Keratinocyte (primary cell): ENCODE measurements at regions not wholly inside any gene's neighbourhood (a gene's known extent, or its start where the extent isn't known, plus 50 kb on each side); places are given as distances from the start of the nearest gene placed in this dataset.

Source experiments
- DNase-seq: peaks from one replicate; pipeline ENCODE4 v3.0.0-alpha.2; 2011; ENCODE audit warnings: low read depth, missing footprints, low spot score
- FAIRE-seq: peaks from 2 replicates; lab custom pipeline; 2011; peaks lifted over from hg19 to GRCh38; lab: Jason Lieb, UNC
- H2AFZ ChIP-seq: 2 replicates; pipeline ENCODE4 v1.6.0; 2012; ENCODE audit warnings: low read length, control low read depth, inconsistent platforms; ENCODE audit not compliant: control insufficient read depth
- H3K27ac ChIP-seq: 2 replicates; pipeline ENCODE4 v1.5.1; 2011; ENCODE audit warnings: low read length; ENCODE audit not compliant: control insufficient read depth, insufficient read depth
- H3K27me3 ChIP-seq: 3 replicates; pipeline ENCODE4 v1.6.0; 2011; ENCODE audit warnings: low read length; ENCODE audit not compliant: control insufficient read depth, insufficient read depth; ENCODE audit errors: extremely low read depth
- H3K36me3 ChIP-seq, 2 experiments: 2 replicates in 1 of 2; 3 replicates in 1 of 2; pipeline ENCODE4 v1.5.1; 2011; ENCODE audit warnings: low read length in 2 of 2, mild to moderate bottlenecking in 1 of 2; ENCODE audit not compliant: control insufficient read depth in 2 of 2, insufficient read depth in 2 of 2; ENCODE audit errors: extremely low read depth in 1 of 2
- H3K4me1 ChIP-seq: 3 replicates; pipeline ENCODE4 v1.5.1; 2011; ENCODE audit warnings: low read length; ENCODE audit not compliant: control insufficient read depth, insufficient read depth; ENCODE audit errors: extremely low read depth
- H3K4me2 ChIP-seq: 3 replicates; pipeline ENCODE4 v1.6.0; 2011; ENCODE audit warnings: low read depth, low read length; ENCODE audit not compliant: control insufficient read depth, insufficient read depth; ENCODE audit errors: extremely low read depth
- H3K4me3 ChIP-seq, 3 experiments: fragments of 200-600 bp in 1 of 3; sonication (generic) in 1 of 3; 2 replicates in 2 of 3; 3 replicates in 1 of 3; pipeline ENCODE4 v1.5.1; 2011 to 2016; ENCODE audit warnings: low read length in 3 of 3, mild to moderate bottlenecking in 3 of 3, control low read depth in 2 of 3, inconsistent platforms in 1 of 3, low read depth in 1 of 3, mixed read lengths in 1 of 3, mixed run types in 1 of 3, moderate library complexity in 1 of 3; ENCODE audit not compliant: control insufficient read depth in 2 of 3, insufficient read depth in 2 of 3; ENCODE audit errors: extremely low read depth in 1 of 3
- H3K79me2 ChIP-seq: 2 replicates; pipeline ENCODE4 v1.6.0; 2012; ENCODE audit warnings: low read length; ENCODE audit not compliant: control insufficient read depth, insufficient read depth
- H3K9ac ChIP-seq: 3 replicates; pipeline ENCODE4 v1.6.0; 2011; ENCODE audit warnings: low read length; ENCODE audit not compliant: control insufficient read depth, insufficient read depth; ENCODE audit errors: extremely low read depth
- H3K9me1 ChIP-seq: 3 replicates; pipeline ENCODE4 v1.6.0; 2011; ENCODE audit warnings: low read length; ENCODE audit not compliant: control insufficient read depth, insufficient read depth; ENCODE audit errors: extremely low read depth
- H3K9me3 ChIP-seq: 2 replicates; pipeline ENCODE4 v1.5.1; 2012; ENCODE audit warnings: low read depth, low read length; ENCODE audit not compliant: control insufficient read depth
- H4K20me1 ChIP-seq: 3 replicates; pipeline ENCODE4 v1.6.0; 2011; ENCODE audit warnings: low read length; ENCODE audit not compliant: control insufficient read depth, insufficient read depth; ENCODE audit errors: extremely low read depth
- EZH2 ChIP-seq: IDR thresholded peaks from one replicate; pipeline ENCODE4 v1.6.1; 2012; ENCODE audit warnings: inconsistent platforms, mild to moderate bottlenecking, low read length, moderate library complexity
- dilution Hi-C: fragments of 300-500 bp; cut with MboI; formaldehyde crosslinking; loops from one replicate; pipeline ENCODE4 v1.7.0; 2020; ENCODE audit warnings: low sequenced_read_pairs; ENCODE audit not compliant: extremely low pct_ligation_motif_present
- TF ChIP-seq, protein P1 (sequence below), 3 experiments: IDR thresholded peaks in 1 of 3; conservative IDR thresholded peaks in 1 of 3; optimal IDR thresholded peaks in 1 of 3; 2 replicates in 2 of 3; 3 replicates in 1 of 3; pipeline versions ENCODE3 to v1.5.1; 2011; ENCODE audit warnings: low read length in 3 of 3, mild to moderate bottlenecking in 3 of 3, moderate library complexity in 2 of 3, control low read depth in 1 of 3, inconsistent platforms in 1 of 3; ENCODE audit not compliant: insufficient read depth in 2 of 3; ENCODE audit errors: extremely low read depth in 1 of 3

GRCh38 chr1:79507770-79508169 is 501.2 kb upstream of the ADGRL4 start:
- Histone ChIP-seq H2AFZ (no peak overlapping the region), H3K27ac (no peak overlapping the region), H3K27me3 (no peaks in the 10 kb centered on the region), H3K4me1 (no peaks in the 10 kb centered on the region), H3K4me2 (no peak overlapping the region), H4K20me1 (no peaks in the 10 kb centered on the region), H3K79me2 (no peaks in the 10 kb centered on the region), H3K9ac (no peak overlapping the region), H3K36me3 (no peaks in the 10 kb centered on the region), H3K9me1 (no peaks in the 10 kb centered on the region), H3K9me3 (no peaks in the 10 kb centered on the region), H3K4me3 (no peak overlapping the region)
- dilution Hi-C loops, result no loop called here
- no peak for DNase-seq
- TF ChIP-seq, protein P1, sequence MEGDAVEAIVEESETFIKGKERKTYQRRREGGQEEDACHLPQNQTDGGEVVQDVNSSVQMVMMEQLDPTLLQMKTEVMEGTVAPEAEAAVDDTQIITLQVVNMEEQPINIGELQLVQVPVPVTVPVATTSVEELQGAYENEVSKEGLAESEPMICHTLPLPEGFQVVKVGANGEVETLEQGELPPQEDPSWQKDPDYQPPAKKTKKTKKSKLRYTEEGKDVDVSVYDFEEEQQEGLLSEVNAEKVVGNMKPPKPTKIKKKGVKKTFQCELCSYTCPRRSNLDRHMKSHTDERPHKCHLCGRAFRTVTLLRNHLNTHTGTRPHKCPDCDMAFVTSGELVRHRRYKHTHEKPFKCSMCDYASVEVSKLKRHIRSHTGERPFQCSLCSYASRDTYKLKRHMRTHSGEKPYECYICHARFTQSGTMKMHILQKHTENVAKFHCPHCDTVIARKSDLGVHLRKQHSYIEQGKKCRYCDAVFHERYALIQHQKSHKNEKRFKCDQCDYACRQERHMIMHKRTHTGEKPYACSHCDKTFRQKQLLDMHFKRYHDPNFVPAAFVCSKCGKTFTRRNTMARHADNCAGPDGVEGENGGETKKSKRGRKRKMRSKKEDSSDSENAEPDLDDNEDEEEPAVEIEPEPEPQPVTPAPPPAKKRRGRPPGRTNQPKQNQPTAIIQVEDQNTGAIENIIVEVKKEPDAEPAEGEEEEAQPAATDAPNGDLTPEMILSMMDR (optimal IDR thresholded peaks at IDR 0.05 in 1 of 3, IDR thresholded peaks at IDR 0.05 in 1 of 3, conservative IDR thresholded peaks at IDR 0.05 in 1 of 3; ENCODE audit: extremely low read depth in 1 of 3, insufficient read depth in 2 of 3, low read length in 3 of 3), result no peak
- TF ChIP-seq EZH2, result no peak
- FAIRE-seq, result no peak

DNA sequence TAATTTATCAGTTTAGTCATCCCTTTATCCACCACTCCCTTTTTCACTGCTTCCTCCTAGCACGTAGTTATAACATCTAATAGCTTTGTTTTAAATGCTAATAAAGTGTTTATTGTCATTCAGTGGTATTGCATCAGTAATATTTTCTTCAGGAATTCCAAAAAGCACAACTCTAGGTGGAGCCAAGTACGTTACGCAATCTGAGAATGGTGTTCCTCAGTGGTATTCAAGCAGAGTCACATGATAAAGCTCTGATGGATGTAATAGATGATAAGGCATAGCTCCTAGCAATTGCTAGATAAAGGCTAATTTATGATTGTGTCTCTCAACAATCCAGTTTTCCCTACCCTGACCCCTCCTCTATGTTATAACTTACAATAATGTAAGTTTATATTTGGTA is 494.6 kb upstream of the ADGRL4 start:
- no peaks in the 10 kb centered on the region for H4K20me1 ChIP-seq
- dilution Hi-C loops, result no loop called here
- H3K4me3 ChIP-seq, result no peak overlapping the region
- no peaks in the 10 kb centered on the region for H3K9me1 ChIP-seq
- H3K4me1 ChIP-seq, result no peaks in the 10 kb centered on the region
- H3K36me3 ChIP-seq, result no peaks in the 10 kb centered on the region
- no peaks in the 10 kb centered on the region for H3K27me3 ChIP-seq
- no peak overlapping the region for H3K27ac ChIP-seq
- FAIRE-seq (no peak), DNase-seq (no peak)
- no peak overlapping the region for H2AFZ ChIP-seq
- H3K4me2 ChIP-seq, result no peak overlapping the region
- H3K79me2 ChIP-seq, result no peaks in the 10 kb centered on the region
- no peaks in the 10 kb centered on the region for H3K9me3 ChIP-seq
- H3K9ac ChIP-seq, result no peak overlapping the region
- TF ChIP-seq, protein P1 (optimal IDR thresholded peaks at IDR 0.05 in 1 of 3, IDR thresholded peaks at IDR 0.05 in 1 of 3, conservative IDR thresholded peaks at IDR 0.05 in 1 of 3; ENCODE audit: extremely low read depth in 1 of 3, insufficient read depth in 2 of 3, low read length in 3 of 3), result no peak
- no peak for TF ChIP-seq EZH2
